Common myeloid progenitor, CD34-positive (primary cell): ENCODE measurements at regions not wholly inside any gene's neighbourhood (a gene's known extent, or its start where the extent isn't known, plus 50 kb on each side); places are given as distances from the start of the nearest gene placed in this dataset.

ENCODE experiments used
- CTCF ChIA-PET: fragments of 350-600 bp; sonication (Branson Sonifier 250); formaldehyde crosslinking; loops from one replicate; lab custom pipeline; 2021; ENCODE audit warnings: antibody characterized with exemption; lab: Charles Lee
- POLR2A ChIA-PET: fragments of 350-600 bp; sonication (Branson Sonifier 250); formaldehyde crosslinking; loops from one replicate; lab custom pipeline; 2021; ENCODE audit warnings: antibody characterized with exemption; lab: Charles Lee
- DNase-seq, 3 donors: peaks; one replicate each; pipeline versions ENCODE4 v3.0.0 to v3.0.0-alpha.2; 2013
- H3K27ac ChIP-seq, 2 experiments: 1 replicate in 1 of 2; 2 replicates in 1 of 2; pipeline ENCODE4 v1.7.0; 2013; ENCODE audit warnings: inconsistent platforms in 2 of 2, low read length in 2 of 2, mild to moderate bottlenecking in 2 of 2, low read depth in 1 of 2, moderate library complexity in 1 of 2; ENCODE audit not compliant: severe bottlenecking in 2 of 2, insufficient read depth in 1 of 2, poor library complexity in 1 of 2
- H3K27me3 ChIP-seq, 5 experiments: replicated peaks in 2 of 5; 1 replicate in 3 of 5; 2 replicates in 2 of 5; pipeline versions ENCODE4 v1.6.1 to v1.7.0; 2013; ENCODE audit warnings: low read length in 4 of 5, mild to moderate bottlenecking in 2 of 5, moderate library complexity in 2 of 5, inconsistent platforms in 1 of 5; ENCODE audit not compliant: insufficient read depth in 5 of 5, control insufficient read depth in 4 of 5
- H3K36me3 ChIP-seq, 4 experiments: 1 replicate in 2 of 4; 2 replicates in 2 of 4; pipeline versions ENCODE4 v1.6.1 to v1.7.0; 2013; ENCODE audit warnings: low read length in 3 of 4, control low read depth in 1 of 4, mild to moderate bottlenecking in 1 of 4; ENCODE audit not compliant: control insufficient read depth in 4 of 4, insufficient read depth in 4 of 4
- H3K4me1 ChIP-seq, 4 experiments: 1 replicate in 3 of 4; 2 replicates in 1 of 4; pipeline versions ENCODE4 v1.6.1 to v1.7.1; 2013; ENCODE audit warnings: low read length in 3 of 4, mild to moderate bottlenecking in 3 of 4, control low read depth in 1 of 4, inconsistent platforms in 1 of 4, moderate library complexity in 1 of 4; ENCODE audit not compliant: control insufficient read depth in 4 of 4, insufficient read depth in 4 of 4; ENCODE audit errors: control extremely low read depth in 1 of 4
- H3K4me3 ChIP-seq, 7 experiments: 1 replicate in 4 of 7; 2 replicates in 3 of 7; pipeline versions ENCODE4 v1.5.1 to v1.7.0; 2013; ENCODE audit warnings: mild to moderate bottlenecking in 7 of 7, low read length in 6 of 7, moderate library complexity in 6 of 7, inconsistent platforms in 2 of 7, low read depth in 2 of 7, control low read depth in 1 of 7; ENCODE audit not compliant: insufficient read depth in 4 of 7, control insufficient read depth in 1 of 7; ENCODE audit errors: extremely low read depth in 1 of 7
- H3K9me3 ChIP-seq, 5 experiments: 1 replicate in 4 of 5; 2 replicates in 1 of 5; pipeline versions ENCODE4 v1.6.1 to v1.7.1; 2013; ENCODE audit warnings: low read length in 4 of 5, mild to moderate bottlenecking in 2 of 5, inconsistent platforms in 1 of 5, low read depth in 1 of 5, moderate library complexity in 1 of 5; ENCODE audit not compliant: control insufficient read depth in 4 of 5, insufficient read depth in 2 of 5; ENCODE audit errors: control extremely low read depth in 1 of 5
- WGBS: methylation state at CpG from one replicate; pipeline ENCODE4 v1.1.5; 2013; ENCODE audit not compliant: insufficient coverage; 5-methylcytosine and 5-hydroxymethylcytosine counted together

DNA sequence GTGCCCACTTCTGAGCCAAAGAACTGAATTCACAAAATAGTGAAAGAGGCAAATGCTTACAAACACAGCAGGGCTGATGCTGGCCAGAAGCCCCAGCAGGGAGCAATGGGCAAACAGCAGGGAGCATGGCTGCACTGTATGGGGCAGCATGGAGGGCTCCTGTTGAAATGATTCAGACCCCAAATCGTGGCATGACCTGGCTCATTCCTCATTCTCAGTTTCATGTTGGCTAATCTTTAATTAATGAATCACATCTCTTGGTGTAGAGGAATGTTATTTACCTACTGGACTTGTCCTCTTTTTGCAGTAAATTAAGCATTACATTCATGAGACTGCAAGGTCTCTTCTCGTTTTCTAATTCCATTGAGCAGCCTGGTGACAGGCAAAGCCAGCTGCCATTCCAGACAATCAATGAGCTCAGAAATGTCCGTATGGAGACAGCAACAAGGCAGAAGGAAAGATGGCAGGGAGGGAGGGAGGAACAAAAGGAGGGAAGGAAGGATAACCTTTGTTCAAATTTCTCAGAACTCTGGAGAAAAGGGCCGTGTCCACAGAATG, 84.9 kb upstream of the ST8SIA3 start:
- 85% methylated on average over 2 of the region's 4 CpGs for WGBS
- Histone ChIP-seq H3K4me1 (no peaks in the 10 kb centered on the region), H3K4me3 (no peak overlapping the region), H3K27me3 (peaks cover 0 to 3% (median 0%) of the 10 kb centered on the region in 5 experiments), H3K9me3 (no peaks in the 10 kb centered on the region), H3K36me3 (no peaks in the 10 kb centered on the region), H3K27ac (no peak overlapping the region)
- POLR2A ChIA-PET: no interaction called here
- CTCF ChIA-PET: no interaction called here
- DNase-seq: no peak

DNA sequence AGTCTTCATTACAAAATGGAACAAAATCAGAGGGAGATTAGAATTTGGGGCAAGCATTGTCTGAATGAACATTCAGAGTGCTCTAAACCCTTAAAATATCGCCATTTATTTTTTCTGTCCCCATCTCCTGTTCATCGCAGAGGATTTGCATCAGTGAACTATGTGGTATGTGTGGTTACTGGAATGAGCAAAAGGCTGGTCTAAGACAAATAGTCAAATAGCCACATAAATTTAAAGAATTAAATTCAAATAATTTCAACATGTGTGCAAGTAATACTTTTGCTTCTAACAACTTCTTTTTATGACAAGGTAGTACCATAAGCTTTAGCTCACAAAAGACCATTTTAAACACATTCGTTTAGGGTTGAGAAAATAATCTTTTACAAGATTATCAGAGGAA, 82.6 kb upstream of the ST8SIA3 start:
- Histone ChIP-seq H3K4me1 (no peaks in the 10 kb centered on the region), H3K36me3 (no peaks in the 10 kb centered on the region), H3K27me3 (peaks cover 0 to 3% (median 0%) of the 10 kb centered on the region in 5 experiments), H3K27ac (no peak overlapping the region), H3K9me3 (no peaks in the 10 kb centered on the region), H3K4me3 (no peak overlapping the region)
- CTCF ChIA-PET: no interaction called here
- no peak for DNase-seq
- POLR2A ChIA-PET: no interaction called here
- no CpG with 5 or more reads among the region's 3 CpGs for WGBS

DNA sequence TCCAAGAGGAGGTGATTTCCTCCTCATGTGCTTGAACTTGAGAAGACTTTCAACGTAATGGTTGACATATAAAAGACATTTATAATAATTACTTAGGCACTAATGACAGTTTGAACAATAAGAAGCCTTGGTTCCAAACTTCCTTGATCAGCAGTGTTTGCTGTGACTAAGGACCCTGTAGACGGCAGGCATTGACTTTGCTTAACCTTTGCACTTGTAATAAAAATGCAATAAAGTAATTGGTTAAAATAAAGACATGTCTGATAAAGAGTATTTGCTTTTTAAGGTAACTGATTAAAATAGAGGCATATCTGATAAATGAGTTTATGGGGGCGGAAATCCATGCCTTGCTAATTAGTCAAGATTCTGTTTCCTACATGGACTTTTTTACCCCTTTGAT, 82.2 kb upstream of the ST8SIA3 start:
- no peak overlapping the region for H3K4me3 ChIP-seq
- H3K36me3 ChIP-seq: no peaks in the 10 kb centered on the region
- peaks cover 0 to 3% (median 0%) of the 10 kb centered on the region in 5 experiments for H3K27me3 ChIP-seq
- POLR2A ChIA-PET: no interaction called here
- WGBS: 100% methylated on average over 1 of the region's 3 CpGs
- DNase-seq: no peak
- no peaks in the 10 kb centered on the region for H3K4me1 ChIP-seq
- H3K27ac ChIP-seq: no peak overlapping the region
- no peaks in the 10 kb centered on the region for H3K9me3 ChIP-seq
- CTCF ChIA-PET: no interaction called here

DNA sequence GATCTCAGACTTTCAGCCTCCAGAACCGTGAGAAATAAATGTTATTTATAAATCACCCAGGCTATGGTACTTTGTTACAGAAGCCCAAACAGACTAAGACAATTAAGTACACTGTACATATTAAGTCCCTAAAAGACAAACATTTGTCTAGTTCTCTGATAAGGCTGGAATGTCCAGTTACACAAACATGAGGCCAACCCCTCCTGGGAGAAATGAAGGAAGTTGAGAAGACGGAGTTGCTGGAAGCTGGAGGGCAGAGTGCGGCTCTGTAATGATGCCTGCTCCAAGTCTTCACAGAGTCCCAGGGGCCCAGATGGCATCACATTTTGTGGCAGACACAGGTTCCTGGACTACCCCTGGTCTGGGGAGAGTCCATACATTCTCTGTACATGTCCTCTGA, 79.2 kb upstream of the ST8SIA3 start:
- Histone ChIP-seq H3K9me3 (no peaks in the 10 kb centered on the region), H3K4me1 (no peaks in the 10 kb centered on the region), H3K36me3 (no peaks in the 10 kb centered on the region), H3K27ac (no peak overlapping the region), H3K27me3 (peaks cover 0 to 4% (median 2%) of the 10 kb centered on the region in 5 experiments), H3K4me3 (no peak overlapping the region)
- WGBS: 68% methylated on average over 2 of the region's 3 CpGs
- ChIA-PET CTCF (no interaction called here), POLR2A (no interaction called here)
- no peak for DNase-seq

DNA sequence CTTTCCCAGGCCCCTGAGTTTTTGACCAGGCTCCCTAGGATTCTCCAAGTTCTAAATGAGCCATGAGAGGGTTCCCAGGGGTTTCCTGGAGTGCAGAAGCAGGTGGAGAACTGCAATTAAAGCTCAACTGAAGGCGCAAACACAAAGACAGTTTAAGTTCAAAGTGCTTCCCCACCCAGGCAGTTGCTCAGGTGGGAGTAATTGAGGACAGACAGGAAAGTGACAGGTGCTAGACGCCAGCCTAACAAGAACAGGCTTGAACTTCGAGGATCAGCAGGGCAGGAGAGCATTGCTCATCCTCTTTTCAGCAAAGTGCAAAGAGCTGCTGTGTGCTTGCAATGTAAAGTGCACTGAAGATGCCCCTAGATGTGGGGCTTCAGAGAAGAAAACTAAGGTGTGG, 77.2 kb upstream of the ST8SIA3 start:
- H3K36me3 ChIP-seq: no peaks in the 10 kb centered on the region
- H3K4me1 ChIP-seq: no peaks in the 10 kb centered on the region
- peak overlapping the region in 1 of 7 experiments; percentile 14 for H3K4me3 ChIP-seq
- ChIA-PET CTCF (no interaction called here), POLR2A (no interaction called here)
- 93% methylated on average over 3 of the region's 3 CpGs for WGBS
- H3K27ac ChIP-seq: no peak overlapping the region
- peaks cover 0 to 6% (median 2%) of the 10 kb centered on the region in 5 experiments for H3K27me3 ChIP-seq
- H3K9me3 ChIP-seq: no peaks in the 10 kb centered on the region
- no peak for DNase-seq

DNA sequence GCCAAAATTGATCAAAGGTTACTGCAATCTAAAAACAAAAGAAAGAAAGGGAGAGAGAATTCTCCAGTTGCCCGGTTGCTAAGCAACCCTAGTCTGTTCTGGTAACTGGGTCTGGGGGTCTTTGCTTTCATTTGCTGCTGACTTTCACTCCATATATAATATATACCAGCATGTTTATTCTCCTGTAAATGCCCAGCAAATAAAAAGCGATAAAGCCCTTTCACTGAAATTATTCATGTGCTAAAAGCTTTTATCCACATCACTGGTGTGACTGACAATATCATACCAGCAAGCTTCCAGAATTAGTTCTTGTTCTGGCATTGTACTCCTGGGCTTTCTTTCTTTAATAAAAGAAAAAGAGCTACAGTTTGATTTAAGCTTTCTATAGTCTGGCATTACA, 75.5 kb upstream of the ST8SIA3 start:
- Histone ChIP-seq H3K36me3 (no peaks in the 10 kb centered on the region), H3K4me1 (no peaks in the 10 kb centered on the region), H3K4me3 (no peak overlapping the region), H3K9me3 (no peaks in the 10 kb centered on the region), H3K27me3 (peaks cover 0 to 6% (median 0%) of the 10 kb centered on the region in 5 experiments), H3K27ac (no peak overlapping the region)
- ChIA-PET POLR2A (no interaction called here), CTCF (no interaction called here)
- DNase-seq: no peak
- WGBS: 78% methylated on average over 1 of the region's 2 CpGs

DNA sequence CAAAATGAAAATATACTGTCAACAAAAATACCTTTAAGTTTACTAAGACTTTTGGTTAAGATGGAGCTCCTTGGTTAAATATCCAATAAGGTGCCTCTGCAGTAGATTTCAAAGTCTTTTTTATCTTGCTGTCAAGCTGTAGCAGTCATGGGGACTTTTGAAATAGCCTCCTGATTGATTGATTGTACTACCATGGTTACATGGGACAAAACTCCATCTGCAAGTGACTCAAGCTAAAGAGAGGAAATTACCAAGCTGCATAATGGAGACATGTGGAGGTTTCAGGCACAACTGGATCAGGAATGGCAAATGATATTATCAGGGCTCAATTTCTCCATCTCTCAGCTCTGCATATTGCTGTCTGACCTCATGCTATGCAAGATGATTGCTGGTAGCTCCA, 73.4 kb upstream of the ST8SIA3 start:
- Histone ChIP-seq H3K4me1 (no peaks in the 10 kb centered on the region), H3K9me3 (no peaks in the 10 kb centered on the region), H3K27me3 (peaks cover 0 to 4% (median 0%) of the 10 kb centered on the region in 5 experiments), H3K27ac (no peak overlapping the region), H3K36me3 (no peaks in the 10 kb centered on the region), H3K4me3 (no peak overlapping the region)
- ChIA-PET POLR2A (no interaction called here), CTCF (no interaction called here)
- DNase-seq: no peak
